RPMI7951 (cell line): ENCODE measurements at regions not wholly inside any gene's neighbourhood (a gene's known extent, or its start where the extent isn't known, plus 50 kb on each side); places are given as distances from the start of the nearest gene placed in this dataset.

ENCODE experiments used
- DNase-seq: peaks from one replicate; pipeline ENCODE4 v3.0.0-alpha.2; 2012; ENCODE audit warnings: low read depth

GRCh38 chr13:70895599-70895998 is 787.3 kb upstream of the KLHL1 start:
- no peak for DNase-seq

- DNase-seq, result no peak
Measured at GRCh38 chr13:70894258-70894657, 786.0 kb upstream of the KLHL1 start.

- DNase-seq, result no peak
Measured at GRCh38 chr13:70893832-70894231, 785.6 kb upstream of the KLHL1 start.

GRCh38 chr13:70890289-70890688 is 782.0 kb upstream of the KLHL1 start:
- no peak for DNase-seq

GRCh38 chr13:70889163-70889562 is 780.9 kb upstream of the KLHL1 start:
- no peak for DNase-seq

DNA sequence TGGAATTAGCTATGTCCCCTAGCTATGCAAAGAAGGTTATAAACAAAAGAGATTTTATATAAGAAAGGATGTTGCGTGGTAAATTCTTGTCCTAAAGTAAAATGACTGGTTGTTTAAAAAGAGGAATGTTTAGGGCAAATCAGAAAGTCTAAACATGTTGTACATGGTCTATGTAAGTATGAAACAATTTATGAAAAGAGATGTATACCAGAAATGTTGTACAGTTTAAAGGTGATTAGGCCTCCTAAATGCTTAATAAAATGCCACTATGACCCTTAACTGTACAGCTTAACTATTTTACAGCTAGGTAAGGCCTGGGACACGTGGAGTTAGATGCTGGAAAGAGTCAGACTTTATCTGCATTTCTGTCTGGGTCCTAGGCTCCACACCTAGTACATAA is 775.9 kb upstream of the KLHL1 start:
- DNase-seq, result no peak

DNA sequence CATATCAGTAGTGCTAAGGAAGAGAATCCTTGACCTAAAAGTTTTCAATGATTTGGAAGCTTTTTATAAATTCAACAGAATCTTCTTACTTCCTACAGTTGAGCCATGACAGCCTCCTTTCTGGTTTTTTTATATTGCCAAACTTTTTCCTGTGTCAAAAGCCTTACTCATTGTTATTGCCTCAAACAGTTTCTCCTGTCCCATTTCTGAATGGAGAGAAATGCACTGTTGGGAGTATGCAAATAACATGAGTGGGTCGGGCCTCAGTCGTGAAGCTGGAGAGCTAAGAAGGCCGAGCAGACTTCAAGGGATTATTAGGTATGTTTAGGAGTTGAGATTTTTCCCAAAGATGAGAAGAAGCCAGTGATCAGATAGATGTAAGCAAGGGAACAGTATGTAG is 766.4 kb upstream of the KLHL1 start:
- DNase-seq, result no peak

DNA sequence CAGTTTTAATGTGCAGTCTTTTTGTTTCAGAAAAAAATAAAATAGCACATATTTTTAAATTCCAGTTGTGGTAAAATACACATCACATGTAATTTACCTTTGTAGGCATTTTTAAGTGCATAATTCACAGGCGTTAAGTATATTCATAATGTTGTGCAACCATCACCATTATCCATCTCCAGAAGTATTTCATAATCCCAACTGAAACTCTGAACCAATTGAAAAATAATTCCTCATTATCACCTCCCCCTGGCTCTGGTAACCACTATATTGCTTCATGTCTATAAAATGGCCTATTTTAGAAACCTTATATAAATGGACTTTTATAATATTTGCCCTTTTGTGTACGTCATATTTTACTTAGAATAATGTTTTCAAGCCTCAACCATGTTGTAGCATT is 756.5 kb upstream of the KLHL1 start:
- DNase-seq, result no peak

- no peak for DNase-seq
Measured at GRCh38 chr13:70856711-70857110, 748.5 kb upstream of the KLHL1 start.

DNA sequence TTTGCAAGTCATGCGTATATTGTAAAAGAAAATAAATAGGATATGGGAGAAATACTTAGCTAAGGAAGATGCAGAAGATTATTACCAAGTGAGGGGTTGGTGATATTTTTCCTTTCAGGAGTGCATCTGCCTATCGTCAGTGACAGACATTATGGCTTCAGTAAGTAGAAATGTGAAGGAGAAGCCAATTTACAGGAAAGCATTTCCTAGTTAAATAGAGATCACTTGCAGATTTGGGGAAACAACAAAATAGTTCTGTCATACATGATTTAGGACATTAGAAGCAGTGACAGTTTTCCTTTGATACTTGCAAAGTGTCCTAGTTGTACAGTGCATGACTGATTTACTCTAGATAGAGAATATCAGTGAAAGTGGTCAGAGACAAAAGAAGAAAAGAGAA is 747.8 kb upstream of the KLHL1 start:
- DNase-seq, result no peak

DNA sequence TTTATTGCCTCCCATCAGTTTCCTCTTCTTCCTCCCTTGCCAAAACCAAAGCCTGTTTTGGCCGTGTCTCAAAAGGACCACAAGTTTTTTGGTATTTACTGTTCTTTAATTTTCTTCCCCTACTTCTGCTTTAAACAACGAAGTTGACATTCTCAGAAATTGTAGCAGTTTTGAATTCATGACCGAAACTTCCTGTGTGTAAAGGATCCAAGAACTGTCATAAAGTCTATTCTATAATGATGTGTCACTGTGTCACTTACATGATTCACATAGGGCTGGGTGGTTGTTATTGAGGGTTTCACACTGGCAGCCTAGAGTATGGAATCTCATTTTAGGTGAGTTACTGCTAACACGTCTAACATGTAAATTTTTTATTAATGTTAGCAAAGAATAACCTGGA is 741.0 kb upstream of the KLHL1 start:
- DNase-seq, result no peak

- DNase-seq, result no peak
Measured at GRCh38 chr13:70844391-70845108, 736.3 kb upstream of the KLHL1 start.

DNA sequence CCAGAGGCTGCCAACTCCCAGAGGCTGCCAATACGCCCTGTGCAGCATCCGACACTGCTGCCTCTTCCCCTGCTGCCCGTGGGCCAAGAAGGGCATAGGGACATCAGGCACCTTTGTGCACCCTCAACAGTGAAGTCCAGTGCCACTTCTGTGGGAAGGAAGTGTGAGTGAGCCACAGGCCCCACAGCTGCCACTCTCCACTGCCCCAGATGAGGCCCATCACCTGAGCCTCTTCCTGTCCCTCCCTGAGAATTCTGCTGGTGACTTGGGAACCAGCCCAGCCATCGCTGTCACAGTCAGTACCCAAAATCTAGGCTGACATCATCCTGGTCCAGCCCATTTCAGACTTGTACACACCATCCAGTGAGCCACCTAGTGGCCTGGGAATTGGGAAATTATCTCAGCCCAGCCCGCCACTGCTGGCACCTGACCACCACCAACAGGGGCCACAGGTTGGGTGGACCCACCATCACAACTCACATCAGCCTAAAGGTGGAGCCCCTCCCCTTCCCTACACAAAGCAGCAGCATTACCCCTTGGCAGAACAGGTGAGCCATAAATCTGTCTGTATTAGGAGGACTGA is 733.9 kb upstream of the KLHL1 start:
- DNase-seq, result no peak

DNA sequence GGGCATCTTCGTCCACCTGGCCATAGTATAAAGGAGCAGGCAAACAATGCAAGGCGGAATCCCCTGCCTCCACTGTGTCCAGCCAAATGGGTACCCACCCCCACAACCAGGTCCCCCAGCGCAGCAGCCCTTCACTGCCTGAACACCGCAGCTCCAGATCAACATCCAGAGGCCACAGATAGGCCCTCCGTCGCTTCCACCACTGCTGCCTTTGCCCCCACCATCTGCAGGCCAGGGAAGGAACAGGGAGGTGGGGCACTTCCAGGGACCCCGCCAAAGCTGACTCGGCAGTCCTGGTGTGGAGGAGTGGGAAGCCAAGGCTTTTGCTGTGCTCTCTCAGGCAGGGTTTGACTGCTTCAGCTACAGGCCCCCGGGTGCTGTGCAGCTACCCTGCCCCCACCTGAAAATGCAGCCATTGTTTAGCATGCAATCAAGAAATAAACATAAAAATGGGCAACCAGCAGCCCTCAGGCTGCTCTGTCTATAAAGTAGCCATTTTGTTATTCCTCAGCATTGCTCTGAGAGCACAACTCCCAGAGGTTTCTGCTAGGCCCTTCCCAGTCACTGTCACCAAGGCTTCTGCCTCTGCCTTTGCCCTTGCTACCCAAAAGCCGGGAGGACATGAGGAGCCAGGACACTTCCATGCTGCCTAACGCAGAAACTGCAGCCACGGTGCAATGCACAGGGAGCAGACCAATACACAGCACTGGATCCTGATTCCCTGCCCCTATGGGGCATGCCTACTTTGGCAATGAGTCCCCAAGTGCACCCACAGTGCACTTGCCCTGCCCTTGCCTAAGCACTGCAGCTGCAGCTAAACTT is 733.2 kb upstream of the KLHL1 start:
- DNase-seq, result no peak

DNA sequence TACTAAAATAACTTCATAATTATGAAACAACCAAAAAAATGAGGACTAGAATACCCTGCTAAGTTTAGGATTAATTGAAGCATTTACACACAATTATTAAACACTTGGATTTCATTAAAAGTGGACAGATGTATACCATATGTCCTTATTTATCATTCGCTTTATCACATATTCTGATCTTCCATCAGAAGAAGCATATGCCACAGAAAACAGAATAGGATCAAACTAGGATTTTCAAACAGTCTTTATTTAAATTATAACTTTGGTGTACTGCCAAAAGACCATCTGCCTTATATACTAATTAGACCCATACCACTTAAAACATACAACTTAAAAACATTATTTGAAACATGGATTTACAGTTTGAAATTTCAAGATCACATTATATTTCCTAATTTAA is 727.1 kb upstream of the KLHL1 start:
- no peak for DNase-seq

- no peak for DNase-seq
Measured at GRCh38 chr13:70829748-70830147, 721.5 kb upstream of the KLHL1 start.

DNA sequence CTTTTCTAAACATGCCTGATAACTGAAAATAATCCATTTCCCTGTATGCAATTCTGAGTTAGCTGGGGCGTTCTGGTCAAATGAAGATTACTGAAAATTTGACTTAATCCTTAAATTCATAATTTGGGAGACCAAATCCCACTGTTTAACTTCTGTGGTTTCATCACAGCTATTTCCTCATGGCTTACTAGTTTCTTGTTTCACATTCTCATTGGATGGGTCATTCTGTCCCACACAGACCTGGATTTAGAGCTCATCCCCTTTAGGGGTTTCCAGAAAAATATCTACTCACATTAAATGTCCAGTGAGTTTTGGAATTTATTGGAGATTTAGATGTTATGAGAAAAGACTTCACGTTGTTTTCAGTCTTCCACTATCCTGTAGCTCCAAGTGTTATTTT is 709.3 kb upstream of the KLHL1 start:
- no peak for DNase-seq

DNA sequence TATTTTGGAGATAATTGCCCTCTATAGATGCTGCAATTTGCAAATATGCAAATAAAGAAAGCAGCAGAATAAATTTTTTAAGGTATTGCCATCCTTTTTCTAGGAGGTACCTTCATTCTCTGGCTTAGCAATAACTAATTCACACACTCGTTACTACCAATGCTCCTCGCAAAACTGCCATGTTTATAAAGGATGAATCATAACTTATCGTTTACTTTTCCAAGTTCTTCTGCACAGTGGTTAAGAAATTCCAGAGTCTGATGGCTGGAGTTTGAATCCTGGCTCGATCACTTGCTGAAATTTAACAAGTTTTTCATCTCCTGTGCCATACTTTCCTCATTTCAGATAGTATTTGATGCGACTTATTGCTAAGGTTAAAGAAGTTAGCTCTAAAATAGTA is 708.6 kb upstream of the KLHL1 start:
- DNase-seq, result no peak

DNA sequence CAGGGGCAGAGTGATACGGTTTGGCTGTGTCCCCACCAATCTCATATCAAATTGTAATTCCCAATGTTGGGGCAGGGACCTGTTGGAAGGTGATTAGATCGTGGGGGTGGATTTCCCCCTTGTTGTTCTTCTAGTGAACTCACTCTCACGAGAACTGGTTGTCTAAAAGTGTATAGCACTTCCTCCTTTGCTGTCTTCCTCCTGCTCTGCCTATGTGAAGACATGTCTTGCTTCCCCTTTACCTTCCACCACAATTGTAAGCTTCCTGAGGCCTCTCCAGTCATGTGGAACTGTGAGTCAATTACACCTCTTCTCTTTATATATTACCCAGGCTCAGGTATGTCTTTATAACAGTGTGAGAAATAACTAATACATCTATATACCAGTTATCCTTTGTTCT is 706.4 kb upstream of the KLHL1 start:
- no peak for DNase-seq

GRCh38 chr13:70812481-70812880 is 704.2 kb upstream of the KLHL1 start:
- no peak for DNase-seq

DNA sequence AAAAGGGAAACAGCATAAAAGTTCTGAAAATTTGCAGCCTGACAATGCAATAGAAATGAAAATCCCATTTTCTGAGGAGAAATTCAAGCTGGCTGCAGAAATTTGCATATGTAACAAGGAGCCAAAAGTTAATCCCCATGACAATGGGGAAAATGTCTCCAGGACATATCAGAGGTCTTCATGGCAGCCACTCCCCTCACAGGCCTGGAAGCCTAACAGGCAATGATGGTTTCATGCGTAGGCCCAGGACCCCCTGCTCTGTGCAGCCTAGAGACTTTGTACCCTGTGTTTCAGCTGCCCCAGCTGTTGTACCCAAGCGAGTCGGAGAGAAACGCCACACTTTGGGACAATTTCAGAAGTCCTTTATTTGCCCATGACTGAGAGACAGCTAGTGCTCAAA is 701.3 kb upstream of the KLHL1 start:
- no peak for DNase-seq

DNA sequence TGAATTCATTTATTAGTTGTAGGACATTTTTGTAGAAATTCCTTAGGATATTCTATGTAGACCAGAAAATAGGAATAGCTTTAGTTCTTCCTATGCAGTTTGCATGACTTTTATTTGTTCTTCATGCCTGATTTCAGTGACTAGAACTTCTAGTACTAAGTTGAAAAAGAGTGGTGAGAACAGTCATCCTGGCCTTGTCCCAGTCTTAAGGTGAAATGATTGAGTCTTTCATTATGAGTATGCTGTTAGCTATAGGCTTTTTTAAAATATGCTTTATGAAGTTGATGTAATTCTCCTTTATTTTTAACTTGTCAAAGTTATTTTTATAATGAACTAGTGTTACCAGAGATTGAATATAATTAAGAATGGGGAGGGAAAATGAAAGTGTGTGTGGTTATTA is 690.1 kb upstream of the KLHL1 start:
- no peak for DNase-seq

GRCh38 chr13:70795484-70795883 is 687.2 kb upstream of the KLHL1 start:
- DNase-seq, result no peak
